GM18951 (cell line): ENCODE measurements at regions not wholly inside any gene's neighbourhood (a gene's known extent, or its start where the extent isn't known, plus 50 kb on each side); places are given as distances from the start of the nearest gene placed in this dataset.
"Not testable (repeated sequence)": the region's sequence is repeated elsewhere in the genome, so short reads cannot be mapped to it uniquely, and the experiment has no call there.

ENCODE experiments used
- POLR2A ChIP-seq: IDR thresholded peaks from 4 replicates; pipeline ENCODE4 v1.6.1; 2011; ENCODE audit warnings: mild to moderate bottlenecking; ENCODE audit not compliant: insufficient read length, insufficient read depth; ENCODE audit errors: extremely low read depth
- in situ Hi-C: fragments of 300-500 bp; cut with MboI; formaldehyde crosslinking; loops from one replicate; pipeline ENCODE4 v1.12.0; 2022; ENCODE audit warnings: low sequenced_read_pairs, mixed read lengths, inconsistent platforms; ENCODE audit not compliant: unreplicated experiment

DNA sequence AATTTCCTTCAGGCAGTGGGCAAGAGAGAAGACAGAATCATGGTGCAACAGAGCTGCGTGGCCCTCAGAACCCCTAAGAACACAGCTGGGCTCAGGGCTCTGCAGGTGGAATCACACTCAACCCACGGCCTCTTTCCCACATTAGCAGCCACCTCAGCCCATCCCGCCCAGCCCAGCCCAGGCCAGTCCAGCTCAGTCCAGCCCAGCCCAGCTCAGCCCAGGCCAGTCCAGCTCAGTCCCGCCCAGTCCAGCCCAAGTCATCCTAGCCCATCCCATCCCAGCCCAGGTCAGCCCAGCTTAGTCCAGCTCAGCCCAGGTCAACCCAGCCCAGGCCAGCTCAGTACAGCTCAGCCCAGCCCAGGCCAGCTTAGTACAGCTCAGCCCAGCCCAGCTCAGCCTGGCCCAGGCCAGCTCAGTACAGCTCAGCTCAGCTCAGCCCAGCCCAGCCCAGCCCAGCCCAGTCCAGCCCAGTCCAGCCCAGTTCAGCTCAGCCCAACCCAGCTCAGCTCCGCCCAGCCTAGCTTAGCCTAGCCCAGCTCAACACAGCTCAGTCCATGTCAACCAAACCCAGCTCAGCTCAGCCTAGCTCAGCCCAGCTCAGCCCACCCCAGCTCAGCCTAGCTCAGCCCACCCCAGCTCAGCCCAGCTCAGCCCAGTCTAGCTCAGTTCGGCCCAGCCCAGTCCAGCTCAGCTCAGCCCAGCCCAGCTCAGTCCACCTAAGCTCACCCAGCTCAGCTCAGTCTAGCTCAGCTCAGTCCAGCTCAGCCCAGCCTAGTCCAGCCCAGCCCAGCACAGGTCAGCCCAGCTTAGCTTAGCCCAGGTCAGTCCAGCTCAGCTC is 183.1 kb downstream of the TMEM121 start:
- no peak for TF ChIP-seq POLR2A
- in situ Hi-C loops: loop anchor here (5.0 kb wide), 1 partner anchor 122 kb away; no protein-coding TSS in a partner anchor

DNA sequence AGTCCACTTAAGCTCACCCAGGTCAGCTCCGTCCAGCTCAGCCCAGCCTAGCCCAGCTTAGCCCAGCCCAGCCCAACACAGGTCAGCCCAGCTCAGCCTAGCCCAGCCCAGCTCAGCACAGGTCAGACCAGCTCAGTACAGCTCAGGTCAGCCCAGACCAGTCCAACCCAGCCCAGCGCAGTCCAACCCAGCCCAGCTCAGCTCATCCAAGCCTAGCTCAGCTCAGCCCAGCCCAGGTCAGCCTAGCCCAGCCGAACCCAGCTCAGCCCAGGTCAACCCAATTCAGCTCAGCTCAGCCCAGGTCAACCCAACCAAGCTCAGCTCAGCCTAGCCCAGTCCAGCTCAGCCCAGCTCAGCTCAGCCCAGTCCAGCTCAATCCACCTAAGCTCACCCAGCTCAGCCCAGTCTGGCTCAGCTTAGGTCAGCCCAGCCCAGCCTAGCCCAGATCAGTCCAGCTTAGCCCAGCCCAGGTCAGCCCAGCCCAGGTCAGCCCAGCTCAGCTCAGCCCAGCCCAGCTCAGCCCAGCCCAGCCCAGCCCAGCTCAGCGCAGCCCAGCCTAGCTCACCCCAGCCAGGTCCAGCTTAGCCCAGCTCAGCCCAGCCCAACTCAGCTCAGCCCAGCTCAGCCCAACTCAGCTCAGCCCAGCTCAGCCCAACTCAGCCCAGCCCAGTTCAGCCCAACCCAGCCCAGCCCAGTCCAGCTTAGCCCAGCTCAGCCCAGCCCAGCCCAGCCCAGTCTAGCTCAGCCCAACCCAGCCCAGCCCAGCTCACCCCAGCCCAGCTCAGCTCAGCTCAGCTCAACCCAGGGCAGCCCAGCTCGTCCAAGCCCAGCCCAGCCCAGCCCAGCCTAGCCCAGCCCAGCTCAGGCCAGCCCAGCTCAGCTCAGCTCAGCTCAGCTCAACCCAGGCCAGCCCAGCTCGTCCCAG is 184.0 kb downstream of the TMEM121 start:
- TF ChIP-seq POLR2A: no peak
- in situ Hi-C loops: no loop called here

- in situ Hi-C loops: no loop called here
- TF ChIP-seq POLR2A: no peak
Observed at GRCh38 chr14:105711044-105711620, 184.7 kb downstream of the TMEM121 start.

DNA sequence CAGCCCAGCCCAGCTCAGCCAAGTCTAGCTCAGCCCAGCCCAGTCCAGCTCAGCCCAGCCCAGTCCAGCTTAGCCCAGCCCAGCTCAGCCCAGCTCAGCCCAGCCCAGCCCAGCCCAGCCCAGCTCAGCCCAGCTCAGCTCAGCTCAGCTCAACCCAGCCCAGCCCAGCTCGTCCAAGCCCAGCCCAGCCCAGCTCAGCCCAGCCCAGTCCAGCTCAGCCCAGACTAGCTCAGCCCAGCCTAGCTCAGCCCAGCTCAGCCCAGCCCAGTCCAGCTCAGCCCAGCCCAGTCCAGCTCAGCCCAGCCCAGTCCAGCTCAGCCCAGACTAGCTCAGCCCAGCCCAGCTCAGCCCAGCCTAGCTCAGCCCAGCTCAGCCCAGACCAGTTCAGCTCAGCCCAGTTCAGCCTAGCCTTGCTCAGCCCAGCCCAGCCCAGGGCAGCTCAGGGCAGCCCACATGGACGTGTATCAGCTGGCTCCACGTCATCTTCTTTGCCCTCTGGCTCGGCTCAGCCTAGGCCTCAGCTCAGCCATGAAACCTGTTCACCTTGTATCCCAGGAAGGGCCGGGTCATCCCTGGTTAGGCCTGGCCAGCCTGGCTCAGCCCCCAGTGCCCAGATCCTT is 185.6 kb downstream of the TMEM121 start:
- in situ Hi-C loops: no loop called here
- no peak for TF ChIP-seq POLR2A

DNA sequence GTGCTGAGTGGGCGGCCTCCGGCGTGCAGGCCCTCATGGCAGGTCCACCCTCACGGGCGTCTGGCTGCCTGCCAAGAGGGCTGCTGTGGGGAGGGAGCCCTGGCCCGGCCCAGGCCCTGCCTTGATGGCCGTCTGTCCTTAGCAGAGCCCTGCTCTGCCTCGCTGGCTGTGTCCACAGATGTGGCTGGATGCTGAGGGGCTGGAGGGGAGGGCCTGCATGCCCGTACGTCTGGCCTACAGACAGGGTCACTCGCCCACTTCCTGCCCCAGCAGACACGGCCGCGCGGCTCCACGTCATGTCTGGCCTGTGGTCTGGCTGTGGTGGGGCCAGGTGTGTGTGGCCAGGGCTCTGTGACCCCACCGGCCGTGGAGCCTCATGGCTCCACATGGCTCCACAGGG is 186.3 kb downstream of the TMEM121 start:
- in situ Hi-C loops: not testable (repeated sequence)

DNA sequence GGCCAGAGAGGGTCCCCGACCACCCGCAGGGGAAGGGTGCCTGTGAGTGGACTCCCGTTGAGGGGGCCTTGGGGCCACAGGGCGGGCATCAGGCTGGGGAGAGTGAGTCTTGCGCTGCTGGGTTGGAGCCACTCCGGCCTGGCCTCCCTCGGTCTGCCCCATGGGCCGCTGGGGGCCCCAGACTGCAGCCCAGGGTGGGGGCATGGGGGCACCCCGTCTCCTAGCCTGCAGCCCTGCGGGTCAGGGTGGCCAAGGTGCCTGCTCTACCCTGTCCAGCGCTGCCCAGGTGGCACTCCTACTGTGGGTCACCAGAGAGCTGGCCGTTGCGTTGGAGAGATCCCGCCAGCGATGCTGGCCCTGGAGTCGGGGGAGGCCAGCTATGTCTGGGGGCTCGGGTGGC is 186.8 kb downstream of the TMEM121 start:
- in situ Hi-C loops: not testable (repeated sequence)

DNA sequence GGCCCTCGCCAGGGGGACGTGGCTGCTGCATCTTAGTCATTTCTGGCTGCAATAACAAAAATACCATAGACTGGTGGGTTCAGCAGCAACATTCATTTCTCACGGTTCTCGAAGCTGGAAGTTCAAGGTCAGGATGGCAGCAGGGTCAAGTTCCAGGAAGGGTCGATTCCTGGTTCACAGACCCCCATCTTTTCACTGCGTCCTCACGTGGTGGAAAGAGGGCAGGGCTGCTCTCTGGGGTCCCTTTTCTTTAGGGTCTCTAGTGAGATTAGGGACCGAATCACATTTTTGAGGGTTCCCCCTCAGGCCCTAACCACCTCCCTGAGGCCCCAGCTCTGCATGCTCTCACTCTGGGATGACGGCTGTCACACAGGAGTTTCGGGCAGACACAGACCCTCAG is 187.5 kb downstream of the TMEM121 start:
- in situ Hi-C loops: not testable (repeated sequence)

DNA sequence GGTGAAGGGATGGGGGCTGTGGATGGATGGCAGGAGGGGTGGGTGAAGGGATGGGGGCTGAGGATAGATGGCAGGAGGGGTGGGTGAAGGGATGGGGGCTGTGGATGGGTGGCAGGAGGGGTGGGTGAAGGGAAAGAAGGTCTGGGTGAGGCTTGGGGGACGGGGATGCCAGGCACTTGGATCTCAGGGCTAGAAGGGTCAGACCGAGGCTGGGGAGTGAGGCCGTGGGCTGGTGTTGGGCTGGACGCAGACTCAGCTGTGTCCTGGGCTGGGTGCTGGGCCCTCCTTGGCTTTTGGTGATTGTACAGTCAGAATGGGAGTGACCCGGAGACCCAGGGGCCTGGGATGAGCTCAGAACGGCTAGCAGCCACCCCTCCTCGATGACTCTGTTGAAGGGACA is 192.4 kb downstream of the TMEM121 start:
- in situ Hi-C loops: not testable (repeated sequence)

DNA sequence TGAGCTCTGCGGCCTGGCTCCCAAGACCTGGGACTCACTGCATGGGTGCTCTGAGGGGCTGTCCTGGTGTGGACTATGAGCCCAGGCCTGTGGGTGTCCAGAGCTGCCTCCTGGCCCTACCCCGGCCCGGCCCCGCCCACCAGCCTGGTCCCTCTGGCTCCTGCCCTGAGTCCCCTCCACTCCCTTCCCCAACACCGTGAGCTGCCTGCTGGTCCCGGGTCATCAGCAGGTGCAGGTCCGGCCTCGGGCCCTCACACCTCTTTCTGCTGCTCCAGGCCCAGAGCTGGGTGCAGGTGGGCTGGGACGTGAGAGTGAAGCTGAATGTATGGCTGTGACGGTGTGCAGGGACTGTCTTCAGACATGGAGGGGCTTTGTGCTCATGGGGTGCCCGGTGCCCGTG is 193.7 kb downstream of the TMEM121 start:
- in situ Hi-C loops: not testable (repeated sequence)

- in situ Hi-C loops: not testable (repeated sequence)
Observed at GRCh38 chr14:105720852-105721601, 194.6 kb downstream of the TMEM121 start.

GRCh38 chr14:105721602-105721970 is 195.2 kb downstream of the TMEM121 start:
- in situ Hi-C loops: not testable (repeated sequence)

DNA sequence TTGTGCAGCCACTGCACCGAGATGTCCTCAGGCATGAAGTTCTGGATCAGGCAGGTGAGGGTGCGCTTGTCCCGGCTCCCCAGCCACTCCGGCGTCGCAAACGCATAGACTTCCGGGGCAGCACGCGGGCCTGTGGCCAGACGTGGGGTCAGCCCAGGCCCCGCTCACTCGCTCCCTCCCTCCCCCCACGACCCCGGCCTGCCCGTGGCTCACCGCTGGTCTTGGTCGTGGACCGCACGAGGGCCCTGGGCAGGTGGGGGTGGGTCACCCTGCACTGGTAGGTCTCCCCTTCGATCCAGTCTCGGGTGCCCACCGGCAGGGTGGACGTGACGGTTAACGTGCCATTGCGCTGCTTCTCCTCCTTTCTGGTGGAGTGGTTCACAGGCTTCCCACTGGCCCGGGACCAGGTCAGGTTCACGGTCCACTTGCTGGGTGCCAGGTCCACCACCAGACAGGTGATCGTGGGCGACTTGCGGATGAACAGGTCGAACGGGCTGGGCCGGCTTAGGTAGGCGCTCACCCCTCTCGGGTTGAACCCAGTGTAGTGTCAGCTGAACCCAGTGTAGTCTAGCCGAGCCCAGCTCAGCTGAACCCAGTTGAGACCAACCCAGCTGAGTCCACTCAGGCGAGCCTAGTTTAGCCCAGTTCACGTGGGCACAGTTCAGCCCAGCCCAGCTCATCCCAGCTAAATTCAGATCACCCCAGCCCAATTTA is 195.8 kb downstream of the TMEM121 start:
- in situ Hi-C loops: not testable (repeated sequence)

DNA sequence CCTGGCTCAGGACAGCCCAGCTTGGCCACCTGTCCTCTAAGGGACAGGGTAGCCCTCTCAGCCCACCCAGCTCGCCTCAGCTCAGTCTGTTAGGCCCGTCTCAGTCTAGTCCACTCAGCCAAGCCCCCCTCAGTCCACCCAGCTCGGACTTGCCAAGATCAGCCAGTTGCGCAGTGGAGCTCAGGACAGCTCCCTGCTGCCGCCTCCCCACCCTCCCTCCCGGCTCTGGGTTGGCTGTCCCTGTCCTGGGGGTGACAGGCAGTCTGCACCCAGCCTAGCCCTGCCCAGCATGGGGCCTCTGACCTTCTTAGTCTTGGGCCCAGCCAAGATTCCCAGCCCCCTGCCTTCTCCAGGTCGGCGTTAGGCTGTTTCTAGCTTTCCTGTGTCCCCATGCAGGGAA is 196.9 kb downstream of the TMEM121 start:
- in situ Hi-C loops: not testable (repeated sequence)

DNA sequence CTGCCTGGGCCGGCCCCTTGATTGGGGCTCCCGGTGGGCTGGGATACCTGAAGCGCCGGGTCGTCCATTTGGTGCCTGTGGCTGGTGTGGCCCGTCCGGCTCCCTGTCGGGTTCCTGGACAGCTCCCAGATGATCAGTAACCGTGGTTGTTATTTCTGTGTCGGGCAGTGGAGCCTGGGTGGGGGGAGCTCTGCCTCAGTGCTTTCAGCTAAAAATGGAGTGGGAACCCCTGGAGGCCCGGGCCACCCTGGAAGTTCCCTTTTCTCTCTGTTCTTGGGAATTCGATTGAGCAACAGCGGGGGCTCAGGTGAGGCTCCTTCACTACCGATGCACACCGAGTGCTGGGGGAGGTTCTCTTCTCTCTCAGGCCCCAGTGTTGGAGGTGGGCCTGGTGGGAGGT is 197.4 kb downstream of the TMEM121 start:
- in situ Hi-C loops: not testable (repeated sequence)

DNA sequence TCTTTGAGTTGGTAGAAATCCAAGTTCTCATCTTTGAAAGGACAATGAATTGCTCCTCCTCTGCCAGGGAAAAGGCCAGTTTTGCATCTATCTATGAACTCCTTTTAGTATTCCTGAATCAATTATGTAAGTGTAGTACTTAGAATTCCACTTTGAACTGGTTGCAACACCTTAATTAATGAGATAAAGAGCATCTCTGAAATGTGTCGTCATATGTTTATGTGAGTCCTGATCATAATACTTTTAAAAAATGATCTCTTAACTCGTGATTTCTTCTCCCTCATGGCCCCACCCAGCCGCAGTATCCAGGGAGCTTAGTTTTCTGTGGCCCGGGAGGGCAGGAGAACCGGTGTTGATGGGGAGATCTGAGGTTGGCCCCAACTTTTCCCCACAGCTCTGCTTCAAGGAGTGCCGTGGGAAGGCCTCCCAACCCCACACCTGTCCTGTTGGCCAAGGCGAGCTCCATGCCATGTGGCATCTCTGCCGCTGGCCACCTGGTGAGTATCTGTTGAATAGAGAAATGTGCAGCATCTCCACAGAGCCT is 203.5 kb downstream of the TMEM121 start:
- in situ Hi-C loops: loop anchor here (5.0 kb wide), 1 partner anchor 93 kb away; no protein-coding TSS in a partner anchor

- in situ Hi-C loops: loop anchor here (5.0 kb wide), 1 partner anchor 93 kb away; no protein-coding TSS in a partner anchor
Observed at GRCh38 chr14:105730731-105731130, 204.3 kb downstream of the TMEM121 start.

- in situ Hi-C loops: loop anchor here (5.0 kb wide), 1 partner anchor 94 kb away; no protein-coding TSS in a partner anchor
Observed at GRCh38 chr14:105731221-105731985, 205.0 kb downstream of the TMEM121 start.
